DOHH2 (cell line): ENCODE measurements at regions not wholly inside any gene's neighbourhood (a gene's known extent, or its start where the extent isn't known, plus 50 kb on each side); places are given as distances from the start of the nearest gene placed in this dataset.

Experiments
- H3F3A ChIP-seq: fragments of 200-600 bp; sonication (generic), shearing (Covaris generic); 2 replicates; pipeline ENCODE4 v1.6.0; 2016; ENCODE audit warnings: antibody characterized with exemption, mild to moderate bottlenecking; ENCODE audit not compliant: control insufficient read depth, insufficient read depth
- H3K27ac ChIP-seq: fragments of 200-600 bp; sonication (generic); 2 replicates; pipeline ENCODE4 v1.5.1; 2014; ENCODE audit warnings: low read depth, mild to moderate bottlenecking, low read length, moderate library complexity
- H3K27me3 ChIP-seq: fragments of 200-600 bp; sonication (generic); 2 replicates; pipeline ENCODE4 v1.6.1; 2014; ENCODE audit warnings: mild to moderate bottlenecking, low read length, mixed read lengths; ENCODE audit not compliant: control insufficient read depth
- H3K36me3 ChIP-seq: fragments of 200-600 bp; sonication (generic); 2 replicates; pipeline ENCODE4 v1.6.1; 2014; ENCODE audit warnings: mild to moderate bottlenecking, low read length, moderate library complexity, mixed read lengths; ENCODE audit not compliant: control insufficient read depth
- H3K4me1 ChIP-seq: fragments of 200-600 bp; sonication (generic); 2 replicates; pipeline ENCODE4 v1.6.1; 2014; ENCODE audit warnings: mild to moderate bottlenecking, low read length, mixed read lengths; ENCODE audit not compliant: control insufficient read depth
- H3K4me2 ChIP-seq: fragments of 200-600 bp; sonication (generic); 2 replicates; pipeline ENCODE4 v1.6.0; 2014; ENCODE audit warnings: mild to moderate bottlenecking, low read length, moderate library complexity
- H3K4me3 ChIP-seq: fragments of 200-600 bp; sonication (generic); 2 replicates; pipeline ENCODE4 v1.5.1; 2014; ENCODE audit warnings: mild to moderate bottlenecking, low read length, mixed read lengths
- H3K79me2 ChIP-seq: fragments of 200-600 bp; sonication (generic); 2 replicates; pipeline ENCODE4 v1.6.1; 2014; ENCODE audit warnings: mild to moderate bottlenecking, low read length, mixed read lengths; ENCODE audit not compliant: control insufficient read depth
- H3K9me2 ChIP-seq: fragments of 200-600 bp; sonication (generic); replicated peaks from 2 replicates; pipeline ENCODE4 v1.6.1; 2014; ENCODE audit warnings: mild to moderate bottlenecking, low read length, mixed read lengths; ENCODE audit not compliant: control insufficient read depth
- H3K9me3 ChIP-seq: fragments of 200-600 bp; sonication (generic); 2 replicates; pipeline ENCODE4 v1.6.1; 2014; ENCODE audit warnings: antibody characterized with exemption, low read length, mixed read lengths; ENCODE audit not compliant: control insufficient read depth, insufficient read depth
- H4K20me1 ChIP-seq: fragments of 200-600 bp; sonication (generic); 2 replicates; pipeline ENCODE4 v1.6.0; 2014; ENCODE audit warnings: low read depth, mild to moderate bottlenecking, antibody characterized with exemption, low read length, moderate library complexity; ENCODE audit not compliant: control insufficient read depth, insufficient read depth
- EZH2phosphoT487 ChIP-seq: fragments of 200-600 bp; sonication (generic); IDR thresholded peaks from 2 replicates; pipeline ENCODE4 v1.6.1; 2017; ENCODE audit warnings: borderline replicate concordance, mild to moderate bottlenecking, antibody characterized with exemption, low read length, moderate library complexity, mixed read lengths
- TF ChIP-seq, protein P1 (sequence below): fragments of 200-600 bp; sonication (generic); IDR thresholded peaks from one replicate; pipeline ENCODE4 v1.5.1; 2014; ENCODE audit warnings: antibody characterized with exemption, mild to moderate bottlenecking, low read depth, low read length; ENCODE audit not compliant: poor library complexity, severe bottlenecking

DNA sequence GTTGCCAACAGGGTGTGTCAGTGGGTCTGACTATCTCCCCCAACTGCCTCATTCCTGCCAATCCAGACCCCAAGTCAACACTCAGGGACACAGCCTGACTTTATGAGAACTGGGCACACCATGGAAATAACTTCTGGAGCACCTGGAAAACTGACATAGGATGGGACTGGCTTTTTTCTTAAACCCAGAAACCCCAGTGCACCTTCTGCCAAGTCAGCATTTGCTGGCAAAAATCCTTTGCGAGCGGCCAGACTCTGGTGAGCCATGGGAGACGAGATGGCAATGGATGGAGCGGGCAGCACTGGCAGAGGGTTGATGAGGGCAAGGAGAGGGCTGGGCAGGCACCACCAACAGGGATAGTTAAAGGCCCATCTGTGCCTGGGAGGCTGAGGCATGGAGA lies 114.4 kb upstream of the OSMR start:
- Histone ChIP-seq H3K9me3 (no peaks in the 10 kb centered on the region), H4K20me1 (no peaks in the 10 kb centered on the region), H3K27ac (no peak overlapping the region), H3K27me3 (no peaks in the 10 kb centered on the region), H3K4me3 (no peak overlapping the region), H3K4me2 (no peak overlapping the region), H3K79me2 (no peaks in the 10 kb centered on the region), H3F3A (no peaks in the 10 kb centered on the region), H3K4me1 (no peaks in the 10 kb centered on the region), H3K9me2 (no peaks in the 10 kb centered on the region), H3K36me3 (no peaks in the 10 kb centered on the region)
- TF ChIP-seq EZH2phosphoT487 = no peak
- TF ChIP-seq, protein P1, sequence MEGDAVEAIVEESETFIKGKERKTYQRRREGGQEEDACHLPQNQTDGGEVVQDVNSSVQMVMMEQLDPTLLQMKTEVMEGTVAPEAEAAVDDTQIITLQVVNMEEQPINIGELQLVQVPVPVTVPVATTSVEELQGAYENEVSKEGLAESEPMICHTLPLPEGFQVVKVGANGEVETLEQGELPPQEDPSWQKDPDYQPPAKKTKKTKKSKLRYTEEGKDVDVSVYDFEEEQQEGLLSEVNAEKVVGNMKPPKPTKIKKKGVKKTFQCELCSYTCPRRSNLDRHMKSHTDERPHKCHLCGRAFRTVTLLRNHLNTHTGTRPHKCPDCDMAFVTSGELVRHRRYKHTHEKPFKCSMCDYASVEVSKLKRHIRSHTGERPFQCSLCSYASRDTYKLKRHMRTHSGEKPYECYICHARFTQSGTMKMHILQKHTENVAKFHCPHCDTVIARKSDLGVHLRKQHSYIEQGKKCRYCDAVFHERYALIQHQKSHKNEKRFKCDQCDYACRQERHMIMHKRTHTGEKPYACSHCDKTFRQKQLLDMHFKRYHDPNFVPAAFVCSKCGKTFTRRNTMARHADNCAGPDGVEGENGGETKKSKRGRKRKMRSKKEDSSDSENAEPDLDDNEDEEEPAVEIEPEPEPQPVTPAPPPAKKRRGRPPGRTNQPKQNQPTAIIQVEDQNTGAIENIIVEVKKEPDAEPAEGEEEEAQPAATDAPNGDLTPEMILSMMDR = no peak

DNA sequence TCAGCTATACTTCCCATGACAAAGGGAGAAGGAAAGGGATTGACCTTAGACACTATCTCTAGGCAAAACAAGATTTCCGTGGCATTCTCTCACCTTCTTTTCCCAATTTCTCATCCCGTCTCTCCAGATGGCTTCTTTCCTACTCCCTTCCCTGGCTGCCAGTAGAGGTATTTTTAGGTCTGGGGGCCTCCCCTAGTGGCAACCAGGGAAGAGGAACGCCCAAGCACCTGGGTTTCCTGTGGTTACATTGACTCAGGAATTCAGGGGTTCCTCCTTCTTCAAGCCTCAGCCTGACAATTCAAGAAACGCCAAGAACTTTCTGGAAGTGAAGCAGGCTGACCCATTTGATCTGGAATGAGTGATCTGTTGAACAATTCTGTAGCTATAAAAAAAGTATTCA lies 111.5 kb upstream of the OSMR start:
- Histone ChIP-seq H3K27me3 (no peaks in the 10 kb centered on the region), H3K4me3 (no peak overlapping the region), H3K27ac (no peak overlapping the region), H3K9me2 (no peaks in the 10 kb centered on the region), H3F3A (no peaks in the 10 kb centered on the region), H3K4me1 (no peaks in the 10 kb centered on the region), H3K4me2 (no peak overlapping the region), H3K79me2 (no peaks in the 10 kb centered on the region), H3K36me3 (no peaks in the 10 kb centered on the region), H4K20me1 (no peaks in the 10 kb centered on the region), H3K9me3 (no peaks in the 10 kb centered on the region)
- TF ChIP-seq, protein P1 = no peak
- TF ChIP-seq EZH2phosphoT487 = no peak

- Histone ChIP-seq H3K4me2 (no peak overlapping the region), H4K20me1 (no peaks in the 10 kb centered on the region), H3K79me2 (no peaks in the 10 kb centered on the region), H3F3A (no peaks in the 10 kb centered on the region), H3K36me3 (no peaks in the 10 kb centered on the region), H3K9me3 (no peaks in the 10 kb centered on the region), H3K27ac (no peak overlapping the region), H3K27me3 (no peaks in the 10 kb centered on the region), H3K4me3 (no peak overlapping the region), H3K9me2 (no peaks in the 10 kb centered on the region), H3K4me1 (no peaks in the 10 kb centered on the region)
- TF ChIP-seq, protein P1 = no peak
- no peak for TF ChIP-seq EZH2phosphoT487
These were observed 109.7 kb upstream of the OSMR start for GRCh38 chr5:38736089-38736488.

GRCh38 chr5:38737976-38738375 lies 107.8 kb upstream of the OSMR start:
- H4K20me1 ChIP-seq = no peaks in the 10 kb centered on the region
- no peaks in the 10 kb centered on the region for H3K4me1 ChIP-seq
- H3K9me3 ChIP-seq = no peaks in the 10 kb centered on the region

More at GRCh38 chr5:38737976-38738375, 107.8 kb upstream of the OSMR start:
- Histone ChIP-seq H3K27ac (no peak overlapping the region), H3K4me3 (no peak overlapping the region), H3K36me3 (no peaks in the 10 kb centered on the region), H3K79me2 (no peaks in the 10 kb centered on the region), H3K27me3 (no peaks in the 10 kb centered on the region), H3F3A (no peaks in the 10 kb centered on the region), H3K9me2 (no peaks in the 10 kb centered on the region), H3K4me2 (no peak overlapping the region)
- no peak for TF ChIP-seq EZH2phosphoT487
- TF ChIP-seq, protein P1 = no peak
